Caco-2 (cell line): ENCODE measurements at regions not wholly inside any gene's neighbourhood (a gene's known extent, or its start where the extent isn't known, plus 50 kb on each side); places are given as distances from the start of the nearest gene placed in this dataset.

Experiments used
- BruUV-seq: library from RNA; stranded (reverse); fragments of 400-500 nt; replicated peaks from 2 replicates; lab custom pipeline; 2021; lab: Mats Ljungman, UMichigan
- CTCF ChIA-PET: fragments of 300-600 bp; sonication (Branson Sonifier 250); formaldehyde crosslinking; loops from one replicate; lab custom pipeline; 2022; ENCODE audit warnings: antibody characterized with exemption; lab: Charles Lee
- POLR2A ChIA-PET: fragments of 300-600 bp; sonication (Branson Sonifier 250); formaldehyde crosslinking; loops from one replicate; lab custom pipeline; 2022; ENCODE audit warnings: antibody characterized with exemption; lab: Charles Lee
- DNase-seq, 2 experiments: peaks; one replicate each; pipeline versions ENCODE4 v3.0.0 to v3.0.0-alpha.2; 2020 to 2022
- H3K27me3 ChIP-seq: replicated peaks from 2 replicates; pipeline ENCODE4 v1.6.0; 2011; ENCODE audit warnings: low read length; ENCODE audit not compliant: control insufficient read depth, insufficient read depth
- H3K36me3 ChIP-seq: 2 replicates; pipeline ENCODE4 v1.5.1; 2011; ENCODE audit warnings: low read length; ENCODE audit not compliant: control insufficient read depth, insufficient read depth
- H3K4me1 ChIP-seq: fragments of 250-450 bp; sonication (Bioruptor Pico); 2 replicates; pipeline ENCODE4 v1.5.1; 2020; ENCODE audit warnings: mild to moderate bottlenecking
- H3K4me3 ChIP-seq: 2 replicates; pipeline ENCODE4 v1.5.1; 2011; ENCODE audit warnings: low read depth, mild to moderate bottlenecking, control low read depth, low read length
- H3K9me3 ChIP-seq: fragments of 250-450 bp; sonication (Bioruptor Pico); 2 replicates; pipeline ENCODE4 v1.5.1; 2020; ENCODE audit warnings: mild to moderate bottlenecking, moderate library complexity
- H3K27ac Mint-ChIP-seq: one replicate; pipeline ENCODE4 v1.8.0; 2022; ENCODE audit warnings: mixed read lengths; ENCODE audit not compliant: unreplicated experiment
- H3K27me3 Mint-ChIP-seq: one replicate; pipeline ENCODE4 v1.8.0; 2022; ENCODE audit warnings: mixed read lengths; ENCODE audit not compliant: insufficient read depth, unreplicated experiment
- H3K36me3 Mint-ChIP-seq: one replicate; pipeline ENCODE4 v1.8.0; 2022; ENCODE audit warnings: mild to moderate bottlenecking, mixed read lengths; ENCODE audit not compliant: insufficient read depth, unreplicated experiment
- H3K4me1 Mint-ChIP-seq: one replicate; pipeline ENCODE4 v1.8.0; 2022; ENCODE audit warnings: low read depth, mixed read lengths; ENCODE audit not compliant: unreplicated experiment
- H3K4me3 Mint-ChIP-seq: one replicate; pipeline ENCODE4 v1.8.0; 2022; ENCODE audit warnings: mild to moderate bottlenecking, moderate library complexity, mixed read lengths; ENCODE audit not compliant: unreplicated experiment
- H3K9me3 Mint-ChIP-seq: one replicate; pipeline ENCODE4 v1.8.0; 2022; ENCODE audit warnings: mixed read lengths; ENCODE audit not compliant: unreplicated experiment
- intact Hi-C: fragments of 100-400 bp; cut with micrococcal nuclease; formaldehyde crosslinking; loops from one replicate; pipeline ENCODE4 v1.10.0; 2022; ENCODE audit not compliant: unreplicated experiment
- TF ChIP-seq, protein P1 (sequence below), 2 experiments: fragments of 200-600 bp in 1 of 2; IDR thresholded peaks; 1 replicate in 1 of 2; 2 replicates in 1 of 2; pipeline versions ENCODE4 v1.5.1 to v1.8.0; 2011 to 2022; ENCODE audit warnings: antibody characterized with exemption in 1 of 2, control low read depth in 1 of 2, inconsistent platforms in 1 of 2, low read depth in 1 of 2, low read length in 1 of 2, mild to moderate bottlenecking in 1 of 2, moderate library complexity in 1 of 2; ENCODE audit not compliant: insufficient read depth in 1 of 2, severe bottlenecking in 1 of 2, unreplicated experiment in 1 of 2

DNA sequence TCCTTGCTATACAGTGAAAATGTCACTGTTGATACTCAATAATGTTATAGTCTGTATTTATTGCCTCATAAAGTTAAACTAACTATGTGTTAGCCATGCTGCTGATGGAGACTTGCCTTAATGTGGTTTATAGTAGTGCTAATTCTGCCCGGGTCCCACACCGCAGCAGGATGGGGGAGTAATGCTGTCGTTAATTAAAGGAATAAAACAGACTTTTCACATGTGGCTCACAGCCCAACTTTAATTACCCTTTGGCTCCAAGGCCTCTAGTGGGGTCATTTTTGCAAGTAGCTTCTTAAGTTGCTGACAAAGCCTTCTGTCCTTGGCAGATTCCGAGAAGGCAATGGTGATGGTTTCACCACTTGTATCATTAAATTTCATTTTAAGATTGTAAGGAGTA, 634.3 kb downstream of the TBC1D32 start:
- CTCF ChIA-PET, result no interaction called here
- Histone ChIP-seq H3K27me3 (no peaks in the 10 kb centered on the region), H3K4me1 (no peaks in the 10 kb centered on the region), H3K36me3 (no peaks in the 10 kb centered on the region), H3K4me3 (no peak overlapping the region), H3K9me3 (no peaks in the 10 kb centered on the region)
- POLR2A ChIA-PET, result no interaction called here
- TF ChIP-seq, protein P1, sequence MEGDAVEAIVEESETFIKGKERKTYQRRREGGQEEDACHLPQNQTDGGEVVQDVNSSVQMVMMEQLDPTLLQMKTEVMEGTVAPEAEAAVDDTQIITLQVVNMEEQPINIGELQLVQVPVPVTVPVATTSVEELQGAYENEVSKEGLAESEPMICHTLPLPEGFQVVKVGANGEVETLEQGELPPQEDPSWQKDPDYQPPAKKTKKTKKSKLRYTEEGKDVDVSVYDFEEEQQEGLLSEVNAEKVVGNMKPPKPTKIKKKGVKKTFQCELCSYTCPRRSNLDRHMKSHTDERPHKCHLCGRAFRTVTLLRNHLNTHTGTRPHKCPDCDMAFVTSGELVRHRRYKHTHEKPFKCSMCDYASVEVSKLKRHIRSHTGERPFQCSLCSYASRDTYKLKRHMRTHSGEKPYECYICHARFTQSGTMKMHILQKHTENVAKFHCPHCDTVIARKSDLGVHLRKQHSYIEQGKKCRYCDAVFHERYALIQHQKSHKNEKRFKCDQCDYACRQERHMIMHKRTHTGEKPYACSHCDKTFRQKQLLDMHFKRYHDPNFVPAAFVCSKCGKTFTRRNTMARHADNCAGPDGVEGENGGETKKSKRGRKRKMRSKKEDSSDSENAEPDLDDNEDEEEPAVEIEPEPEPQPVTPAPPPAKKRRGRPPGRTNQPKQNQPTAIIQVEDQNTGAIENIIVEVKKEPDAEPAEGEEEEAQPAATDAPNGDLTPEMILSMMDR (IDR thresholded peaks at IDR 0.05; ENCODE audit: insufficient read depth in 1 of 2, low read depth in 1 of 2, low read length in 1 of 2, severe bottlenecking in 1 of 2, unreplicated experiment in 1 of 2), result no peak
- Mint-ChIP-seq H3K36me3 (no peaks in the 10 kb centered on the region), H3K4me3 (no peak overlapping the region), H3K9me3 (no peaks in the 10 kb centered on the region), H3K27me3 (peaks cover 3% of the 10 kb centered on the region), H3K4me1 (no peaks in the 10 kb centered on the region), H3K27ac (no peak overlapping the region)
- intact Hi-C loops, result no loop called here
- BruUV-seq, result no TSS peak
- DNase-seq, result no peak

DNA sequence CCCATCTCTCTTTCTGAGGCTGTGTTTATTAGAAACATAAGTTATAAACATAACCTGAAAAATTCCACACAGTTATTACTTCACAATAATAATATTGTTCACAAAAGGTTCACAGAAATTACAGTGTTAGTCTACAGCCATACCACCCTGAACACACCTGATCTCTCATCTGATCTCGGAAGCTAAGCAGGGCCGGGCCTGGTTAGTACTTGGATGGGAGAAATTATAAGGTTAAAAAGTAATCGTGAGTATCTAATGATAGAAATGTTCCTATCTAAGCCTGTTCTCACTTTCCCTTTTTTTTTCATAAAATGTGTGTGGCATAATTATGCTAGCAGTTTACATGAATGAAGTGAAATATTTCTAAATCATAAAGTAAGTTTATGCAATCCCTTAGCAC, 647.8 kb downstream of the TBC1D32 start:
- intact Hi-C loops, result no loop called here
- peaks cover 2% of the 10 kb centered on the region for H3K27me3 Mint-ChIP-seq
- Histone ChIP-seq H3K4me1 (no peaks in the 10 kb centered on the region), H3K4me3 (no peak overlapping the region), H3K9me3 (no peaks in the 10 kb centered on the region), H3K27me3 (no peaks in the 10 kb centered on the region), H3K36me3 (no peaks in the 10 kb centered on the region)
- ChIA-PET POLR2A (no interaction called here), CTCF (no interaction called here)
- no peaks in the 10 kb centered on the region for H3K9me3 Mint-ChIP-seq
- TF ChIP-seq, protein P1 (IDR thresholded peaks at IDR 0.05; ENCODE audit: insufficient read depth in 1 of 2, low read depth in 1 of 2, low read length in 1 of 2, severe bottlenecking in 1 of 2, unreplicated experiment in 1 of 2), result no peak
- no TSS peak for BruUV-seq
- H3K4me1 Mint-ChIP-seq, result no peaks in the 10 kb centered on the region
- H3K36me3 Mint-ChIP-seq, result no peaks in the 10 kb centered on the region
- H3K4me3 Mint-ChIP-seq, result no peak overlapping the region
- H3K27ac Mint-ChIP-seq, result no peak overlapping the region
- no peak for DNase-seq

DNA sequence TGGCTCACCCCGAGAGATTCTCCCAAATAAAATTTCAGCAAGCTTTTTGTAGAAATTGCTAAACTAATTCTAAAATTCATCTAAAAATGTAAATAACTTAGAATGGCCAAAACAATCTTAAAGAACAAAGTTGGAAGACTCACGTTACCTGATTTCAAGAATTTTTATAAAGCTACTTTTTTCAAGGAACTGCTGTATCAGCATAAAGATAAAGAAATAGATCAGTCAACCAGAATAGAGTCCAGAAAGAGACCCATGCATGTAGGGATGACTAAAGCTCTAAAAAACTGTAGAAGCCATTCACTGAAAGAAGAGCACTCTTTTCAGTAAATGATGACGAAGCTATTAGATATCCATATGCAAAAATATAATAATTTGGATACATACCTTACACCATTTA, 652.1 kb downstream of the TBC1D32 start:
- Histone ChIP-seq H3K4me3 (no peak overlapping the region), H3K9me3 (no peaks in the 10 kb centered on the region), H3K27me3 (no peaks in the 10 kb centered on the region), H3K4me1 (no peaks in the 10 kb centered on the region), H3K36me3 (no peaks in the 10 kb centered on the region)
- H3K9me3 Mint-ChIP-seq, result no peaks in the 10 kb centered on the region
- intact Hi-C loops, result no loop called here
- H3K27ac Mint-ChIP-seq, result no peak overlapping the region
- no peak for DNase-seq
- TF ChIP-seq, protein P1 (IDR thresholded peaks at IDR 0.05; ENCODE audit: insufficient read depth in 1 of 2, low read depth in 1 of 2, low read length in 1 of 2, severe bottlenecking in 1 of 2, unreplicated experiment in 1 of 2), result no peak
- H3K36me3 Mint-ChIP-seq, result no peaks in the 10 kb centered on the region
- no peak overlapping the region for H3K4me3 Mint-ChIP-seq
- peaks cover 2% of the 10 kb centered on the region for H3K27me3 Mint-ChIP-seq
- H3K4me1 Mint-ChIP-seq, result no peaks in the 10 kb centered on the region
- ChIA-PET CTCF (no interaction called here), POLR2A (no interaction called here)
- no TSS peak for BruUV-seq
